K562 (cell line): ENCODE measurements at regions not wholly inside any gene's neighbourhood (a gene's known extent, or its start where the extent isn't known, plus 50 kb on each side); places are given as distances from the start of the nearest gene placed in this dataset.

Source experiments
- ZNF79 ChIP-seq: fragments of 250-450 bp; sonication (Bioruptor Pico); IDR thresholded peaks from 2 replicates; pipeline ENCODE4 v1.4.0; 2020; ENCODE audit warnings: low read depth, mild to moderate bottlenecking, moderate library complexity
- TF ChIP-seq, protein P1 (sequence below): fragments of 250-450 bp; sonication (Bioruptor Pico); IDR thresholded peaks from 2 replicates; pipeline ENCODE4 v1.8.0; 2021; ENCODE audit warnings: mild to moderate bottlenecking, moderate library complexity
- TF ChIP-seq, protein P2 (sequence below), 3 experiments: fragments of 200-800 bp in 1 of 3; fragments of 250-450 bp in 1 of 3; fragments of 450-650 bp in 1 of 3; sonication (Bioruptor Pico) in 1 of 3; sonication (Bioruptor generic) in 1 of 3; formaldehyde crosslinking in 1 of 3; IDR thresholded peaks; 2 replicates each; pipeline versions ENCODE4 v1.6.1 to v1.8.0; 2016 to 2022; ENCODE audit warnings: mild to moderate bottlenecking in 2 of 3, missing genetic modification characterization in 2 of 3, missing compliant biosample characterization in 1 of 3, moderate library complexity in 1 of 3
- TF ChIP-seq, protein P3 (sequence below): sonication (generic); IDR thresholded peaks from 2 replicates; pipeline ENCODE4 v1.6.1; 2016
- TF ChIP-seq, protein P4 (sequence below): sonication (generic); formaldehyde crosslinking; IDR thresholded peaks from 2 replicates; pipeline ENCODE4 v1.8.0; 2023; ENCODE audit warnings: mild to moderate bottlenecking, missing genetic modification reagents

DNA sequence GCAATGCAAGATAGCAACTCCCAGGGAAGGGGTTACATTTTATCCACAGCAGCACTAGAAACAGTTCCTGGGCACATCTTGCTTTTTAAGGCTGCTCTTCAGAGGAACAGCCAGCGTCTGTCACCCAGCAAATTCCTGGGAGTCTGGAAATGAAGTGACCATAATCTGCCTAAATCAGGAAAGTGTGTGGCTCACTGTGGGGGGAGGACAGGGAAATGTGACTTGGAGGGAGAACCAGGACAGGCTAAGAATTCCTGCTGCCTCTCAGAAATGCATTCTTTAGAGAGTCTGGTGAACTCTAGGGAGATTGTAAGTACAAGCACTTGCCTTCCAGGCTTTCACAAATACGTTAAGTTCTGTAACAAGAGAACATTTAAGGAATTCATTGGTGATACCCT lies 364.3 kb upstream of the SPHKAP start (continued):
- TF ChIP-seq, protein P1, sequence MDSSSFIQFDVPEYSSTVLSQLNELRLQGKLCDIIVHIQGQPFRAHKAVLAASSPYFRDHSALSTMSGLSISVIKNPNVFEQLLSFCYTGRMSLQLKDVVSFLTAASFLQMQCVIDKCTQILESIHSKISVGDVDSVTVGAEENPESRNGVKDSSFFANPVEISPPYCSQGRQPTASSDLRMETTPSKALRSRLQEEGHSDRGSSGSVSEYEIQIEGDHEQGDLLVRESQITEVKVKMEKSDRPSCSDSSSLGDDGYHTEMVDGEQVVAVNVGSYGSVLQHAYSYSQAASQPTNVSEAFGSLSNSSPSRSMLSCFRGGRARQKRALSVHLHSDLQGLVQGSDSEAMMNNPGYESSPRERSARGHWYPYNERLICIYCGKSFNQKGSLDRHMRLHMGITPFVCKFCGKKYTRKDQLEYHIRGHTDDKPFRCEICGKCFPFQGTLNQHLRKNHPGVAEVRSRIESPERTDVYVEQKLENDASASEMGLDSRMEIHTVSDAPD (CRISPR knock-in tag) = no peak
- TF ChIP-seq, protein P2, sequence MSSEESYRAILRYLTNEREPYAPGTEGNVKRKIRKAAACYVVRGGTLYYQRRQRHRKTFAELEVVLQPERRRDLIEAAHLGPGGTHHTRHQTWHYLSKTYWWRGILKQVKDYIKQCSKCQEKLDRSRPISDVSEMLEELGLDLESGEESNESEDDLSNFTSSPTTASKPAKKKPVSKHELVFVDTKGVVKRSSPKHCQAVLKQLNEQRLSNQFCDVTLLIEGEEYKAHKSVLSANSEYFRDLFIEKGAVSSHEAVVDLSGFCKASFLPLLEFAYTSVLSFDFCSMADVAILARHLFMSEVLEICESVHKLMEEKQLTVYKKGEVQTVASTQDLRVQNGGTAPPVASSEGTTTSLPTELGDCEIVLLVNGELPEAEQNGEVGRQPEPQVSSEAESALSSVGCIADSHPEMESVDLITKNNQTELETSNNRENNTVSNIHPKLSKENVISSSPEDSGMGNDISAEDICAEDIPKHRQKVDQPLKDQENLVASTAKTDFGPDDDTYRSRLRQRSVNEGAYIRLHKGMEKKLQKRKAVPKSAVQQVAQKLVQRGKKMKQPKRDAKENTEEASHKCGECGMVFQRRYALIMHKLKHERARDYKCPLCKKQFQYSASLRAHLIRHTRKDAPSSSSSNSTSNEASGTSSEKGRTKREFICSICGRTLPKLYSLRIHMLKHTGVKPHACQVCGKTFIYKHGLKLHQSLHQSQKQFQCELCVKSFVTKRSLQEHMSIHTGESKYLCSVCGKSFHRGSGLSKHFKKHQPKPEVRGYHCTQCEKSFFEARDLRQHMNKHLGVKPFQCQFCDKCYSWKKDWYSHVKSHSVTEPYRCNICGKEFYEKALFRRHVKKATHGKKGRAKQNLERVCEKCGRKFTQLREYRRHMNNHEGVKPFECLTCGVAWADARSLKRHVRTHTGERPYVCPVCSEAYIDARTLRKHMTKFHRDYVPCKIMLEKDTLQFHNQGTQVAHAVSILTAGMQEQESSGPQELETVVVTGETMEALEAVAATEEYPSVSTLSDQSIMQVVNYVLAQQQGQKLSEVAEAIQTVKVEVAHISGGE (CRISPR knock-in tag; IDR thresholded peaks at IDR 0.05) = no peak
- TF ChIP-seq, protein P3, sequence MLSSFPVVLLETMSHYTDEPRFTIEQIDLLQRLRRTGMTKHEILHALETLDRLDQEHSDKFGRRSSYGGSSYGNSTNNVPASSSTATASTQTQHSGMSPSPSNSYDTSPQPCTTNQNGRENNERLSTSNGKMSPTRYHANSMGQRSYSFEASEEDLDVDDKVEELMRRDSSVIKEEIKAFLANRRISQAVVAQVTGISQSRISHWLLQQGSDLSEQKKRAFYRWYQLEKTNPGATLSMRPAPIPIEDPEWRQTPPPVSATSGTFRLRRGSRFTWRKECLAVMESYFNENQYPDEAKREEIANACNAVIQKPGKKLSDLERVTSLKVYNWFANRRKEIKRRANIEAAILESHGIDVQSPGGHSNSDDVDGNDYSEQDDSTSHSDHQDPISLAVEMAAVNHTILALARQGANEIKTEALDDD = no peak
- TF ChIP-seq, protein P4, sequence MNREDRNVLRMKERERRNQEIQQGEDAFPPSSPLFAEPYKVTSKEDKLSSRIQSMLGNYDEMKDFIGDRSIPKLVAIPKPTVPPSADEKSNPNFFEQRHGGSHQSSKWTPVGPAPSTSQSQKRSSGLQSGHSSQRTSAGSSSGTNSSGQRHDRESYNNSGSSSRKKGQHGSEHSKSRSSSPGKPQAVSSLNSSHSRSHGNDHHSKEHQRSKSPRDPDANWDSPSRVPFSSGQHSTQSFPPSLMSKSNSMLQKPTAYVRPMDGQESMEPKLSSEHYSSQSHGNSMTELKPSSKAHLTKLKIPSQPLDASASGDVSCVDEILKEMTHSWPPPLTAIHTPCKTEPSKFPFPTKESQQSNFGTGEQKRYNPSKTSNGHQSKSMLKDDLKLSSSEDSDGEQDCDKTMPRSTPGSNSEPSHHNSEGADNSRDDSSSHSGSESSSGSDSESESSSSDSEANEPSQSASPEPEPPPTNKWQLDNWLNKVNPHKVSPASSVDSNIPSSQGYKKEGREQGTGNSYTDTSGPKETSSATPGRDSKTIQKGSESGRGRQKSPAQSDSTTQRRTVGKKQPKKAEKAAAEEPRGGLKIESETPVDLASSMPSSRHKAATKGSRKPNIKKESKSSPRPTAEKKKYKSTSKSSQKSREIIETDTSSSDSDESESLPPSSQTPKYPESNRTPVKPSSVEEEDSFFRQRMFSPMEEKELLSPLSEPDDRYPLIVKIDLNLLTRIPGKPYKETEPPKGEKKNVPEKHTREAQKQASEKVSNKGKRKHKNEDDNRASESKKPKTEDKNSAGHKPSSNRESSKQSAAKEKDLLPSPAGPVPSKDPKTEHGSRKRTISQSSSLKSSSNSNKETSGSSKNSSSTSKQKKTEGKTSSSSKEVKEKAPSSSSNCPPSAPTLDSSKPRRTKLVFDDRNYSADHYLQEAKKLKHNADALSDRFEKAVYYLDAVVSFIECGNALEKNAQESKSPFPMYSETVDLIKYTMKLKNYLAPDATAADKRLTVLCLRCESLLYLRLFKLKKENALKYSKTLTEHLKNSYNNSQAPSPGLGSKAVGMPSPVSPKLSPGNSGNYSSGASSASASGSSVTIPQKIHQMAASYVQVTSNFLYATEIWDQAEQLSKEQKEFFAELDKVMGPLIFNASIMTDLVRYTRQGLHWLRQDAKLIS (CRISPR knock-in tag) = no peak
- TF ChIP-seq ZNF79 (CRISPR knock-in tag) = no peak
